GM23338 (cell line): ENCODE measurements at regions not wholly inside any gene's neighbourhood (a gene's known extent, or its start where the extent isn't known, plus 50 kb on each side); places are given as distances from the start of the nearest gene placed in this dataset.

Experiments used
- ATAC-seq: fragments of 200-7000 bp; cut with Tn5 transposase; 3 replicates; pipeline ENCODE4 v1.9.1; 2020
- DNase-seq: peaks from one replicate; pipeline ENCODE4 v3.0.0-alpha.2; 2015; ENCODE audit warnings: low spot score
- H2AFZ ChIP-seq: fragments of 200-600 bp; sonication (generic); 2 replicates; pipeline ENCODE4 v1.8.0; 2016; ENCODE audit warnings: antibody characterized with exemption, mild to moderate bottlenecking, moderate library complexity
- H3F3A ChIP-seq: fragments of 200-600 bp; sonication (generic); replicated peaks from 2 replicates; pipeline ENCODE4 v1.8.0; 2017; ENCODE audit warnings: antibody characterized with exemption, mixed run types, low read depth
- H3K27ac ChIP-seq: fragments of 200-600 bp; sonication (generic); 2 replicates; pipeline ENCODE4 v1.6.1; 2016; ENCODE audit warnings: low read depth
- H3K27me3 ChIP-seq: fragments of 200-600 bp; sonication (generic); 2 replicates; pipeline ENCODE4 v1.8.0; 2016; ENCODE audit warnings: mild to moderate bottlenecking, mixed run types, moderate library complexity; ENCODE audit not compliant: insufficient read depth
- H3K36me3 ChIP-seq: fragments of 200-600 bp; sonication (generic); 2 replicates; pipeline ENCODE4 v1.8.0; 2016; ENCODE audit warnings: mild to moderate bottlenecking; ENCODE audit not compliant: insufficient read depth
- H3K4me1 ChIP-seq: fragments of 200-600 bp; sonication (generic); 2 replicates; pipeline ENCODE4 v1.8.0; 2016; ENCODE audit warnings: mild to moderate bottlenecking, moderate library complexity; ENCODE audit not compliant: insufficient read depth
- H3K4me2 ChIP-seq: fragments of 200-600 bp; sonication (generic); 2 replicates; pipeline ENCODE4 v1.7.1; 2017; ENCODE audit warnings: mixed run types
- H3K4me3 ChIP-seq: fragments of 200-600 bp; sonication (generic); 2 replicates; pipeline ENCODE4 v1.6.1; 2016; ENCODE audit warnings: mixed run types
- H3K79me2 ChIP-seq: fragments of 200-600 bp; sonication (generic); replicated peaks from 2 replicates; pipeline ENCODE4 v1.8.0; 2017; ENCODE audit warnings: mild to moderate bottlenecking; ENCODE audit not compliant: insufficient read depth
- H3K9me2 ChIP-seq: fragments of 200-600 bp; sonication (generic); 2 replicates; pipeline ENCODE4 v1.8.0; 2017; ENCODE audit not compliant: insufficient read depth
- H4K20me1 ChIP-seq: fragments of 200-600 bp; sonication (generic); replicated peaks from 2 replicates; pipeline ENCODE4 v1.8.0; 2017; ENCODE audit warnings: mild to moderate bottlenecking; ENCODE audit not compliant: insufficient read depth
- H3K27ac Mint-ChIP-seq: 2 replicates; pipeline ENCODE4 v1.8.0; 2020; ENCODE audit warnings: inconsistent platforms, mild to moderate bottlenecking, moderate library complexity, mixed read lengths
- H3K27me3 Mint-ChIP-seq: 3 replicates; pipeline ENCODE4 v1.8.0; 2022; ENCODE audit warnings: low read depth, mild to moderate bottlenecking, moderate library complexity, mixed read lengths, inconsistent platforms; ENCODE audit not compliant: insufficient read depth, poor library complexity
- H3K36me3 Mint-ChIP-seq: 3 replicates; pipeline ENCODE4 v1.8.0; 2021; ENCODE audit warnings: low read depth, mild to moderate bottlenecking, inconsistent platforms, moderate library complexity, mixed read lengths
- H3K4me1 Mint-ChIP-seq: 3 replicates; pipeline ENCODE4 v1.8.0; 2020; ENCODE audit warnings: mild to moderate bottlenecking, inconsistent platforms, mixed read lengths
- H3K4me3 Mint-ChIP-seq: 3 replicates; pipeline ENCODE4 v1.8.0; 2021; ENCODE audit warnings: moderate library complexity, mild to moderate bottlenecking, inconsistent platforms, mixed read lengths
- H3K9me3 Mint-ChIP-seq: 3 replicates; pipeline ENCODE4 v1.8.0; 2020; ENCODE audit warnings: moderate library complexity, mild to moderate bottlenecking, inconsistent platforms, mixed read lengths
- CREB1 ChIP-seq: fragments of 250-450 bp; sonication (Bioruptor Pico); IDR thresholded peaks from 2 replicates; pipeline ENCODE4 v1.5.0; 2020; ENCODE audit warnings: low read depth, mild to moderate bottlenecking, moderate library complexity
- CTCF ChIP-seq, 2 experiments: fragments of 200-600 bp in 1 of 2; sonication (generic) in 1 of 2; conservative IDR thresholded peaks; 2 replicates each; pipeline versions ENCODE4 v1.5.1 to v1.6.1; 2016 to 2017; ENCODE audit warnings: antibody characterized with exemption in 2 of 2, low read depth in 2 of 2, mild to moderate bottlenecking in 2 of 2, moderate library complexity in 1 of 2
- EZH2 ChIP-seq: fragments of 200-600 bp; sonication (generic); IDR thresholded peaks from one replicate; pipeline ENCODE4 v1.8.0; 2017; ENCODE audit warnings: antibody characterized with exemption, mild to moderate bottlenecking, low read depth; ENCODE audit not compliant: unreplicated experiment
- EZH2phosphoT487 ChIP-seq: fragments of 200-600 bp; sonication (generic); IDR thresholded peaks from one replicate; pipeline ENCODE4 v1.8.1; 2018; ENCODE audit warnings: antibody characterized with exemption; ENCODE audit not compliant: unreplicated experiment
- JUNB ChIP-seq: IDR thresholded peaks from one replicate; pipeline ENCODE4 v1.6.1; 2016; ENCODE audit warnings: antibody characterized with exemption; ENCODE audit not compliant: unreplicated experiment
- NANOG ChIP-seq: IDR thresholded peaks from 2 replicates; pipeline ENCODE4 v1.6.1; 2016; ENCODE audit warnings: antibody characterized with exemption, borderline replicate concordance
- POLR2AphosphoS5 ChIP-seq: IDR thresholded peaks from 2 replicates; pipeline ENCODE4 v1.6.1; 2016; ENCODE audit warnings: antibody characterized with exemption, low read depth
- STAT1 ChIP-seq: IDR thresholded peaks from one replicate; pipeline ENCODE4 v1.6.1; 2016; ENCODE audit warnings: antibody characterized with exemption; ENCODE audit not compliant: unreplicated experiment
- ZNF331 ChIP-seq: fragments of 250-450 bp; sonication (Bioruptor Pico); IDR thresholded peaks from 2 replicates; pipeline ENCODE4 v1.5.0; 2020; ENCODE audit warnings: low read depth, mild to moderate bottlenecking, moderate library complexity
- TF ChIP-seq, protein P1 (sequence below): IDR thresholded peaks from one replicate; pipeline ENCODE4 v1.6.1; 2018; ENCODE audit warnings: antibody characterized with exemption; ENCODE audit not compliant: unreplicated experiment

DNA sequence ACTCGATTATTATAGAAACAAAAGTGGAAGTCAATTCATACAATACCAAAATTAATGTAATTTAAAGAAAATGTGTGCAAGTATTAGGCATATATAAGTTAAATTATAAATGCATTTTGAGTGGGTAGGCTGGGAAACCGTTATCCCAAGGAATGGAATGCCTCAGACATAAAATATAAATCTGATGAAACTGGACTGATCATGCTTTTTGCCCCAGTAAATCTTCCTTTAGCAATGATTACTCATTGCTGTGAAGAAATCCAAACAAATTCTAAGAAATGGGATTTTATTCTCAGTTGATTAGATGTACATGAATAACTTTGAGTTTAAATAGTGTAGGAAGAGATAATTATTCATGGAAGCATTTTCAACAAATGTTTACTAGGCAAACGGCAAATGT is 185.5 kb upstream of the KCNMB2 start:
- peaks cover 7% of the 10 kb centered on the region; the same call in 1 of the 2 replicates for H3K4me1 ChIP-seq
- no peak for TF ChIP-seq ZNF331 (CRISPR knock-in tag)
- TF ChIP-seq, protein P1, sequence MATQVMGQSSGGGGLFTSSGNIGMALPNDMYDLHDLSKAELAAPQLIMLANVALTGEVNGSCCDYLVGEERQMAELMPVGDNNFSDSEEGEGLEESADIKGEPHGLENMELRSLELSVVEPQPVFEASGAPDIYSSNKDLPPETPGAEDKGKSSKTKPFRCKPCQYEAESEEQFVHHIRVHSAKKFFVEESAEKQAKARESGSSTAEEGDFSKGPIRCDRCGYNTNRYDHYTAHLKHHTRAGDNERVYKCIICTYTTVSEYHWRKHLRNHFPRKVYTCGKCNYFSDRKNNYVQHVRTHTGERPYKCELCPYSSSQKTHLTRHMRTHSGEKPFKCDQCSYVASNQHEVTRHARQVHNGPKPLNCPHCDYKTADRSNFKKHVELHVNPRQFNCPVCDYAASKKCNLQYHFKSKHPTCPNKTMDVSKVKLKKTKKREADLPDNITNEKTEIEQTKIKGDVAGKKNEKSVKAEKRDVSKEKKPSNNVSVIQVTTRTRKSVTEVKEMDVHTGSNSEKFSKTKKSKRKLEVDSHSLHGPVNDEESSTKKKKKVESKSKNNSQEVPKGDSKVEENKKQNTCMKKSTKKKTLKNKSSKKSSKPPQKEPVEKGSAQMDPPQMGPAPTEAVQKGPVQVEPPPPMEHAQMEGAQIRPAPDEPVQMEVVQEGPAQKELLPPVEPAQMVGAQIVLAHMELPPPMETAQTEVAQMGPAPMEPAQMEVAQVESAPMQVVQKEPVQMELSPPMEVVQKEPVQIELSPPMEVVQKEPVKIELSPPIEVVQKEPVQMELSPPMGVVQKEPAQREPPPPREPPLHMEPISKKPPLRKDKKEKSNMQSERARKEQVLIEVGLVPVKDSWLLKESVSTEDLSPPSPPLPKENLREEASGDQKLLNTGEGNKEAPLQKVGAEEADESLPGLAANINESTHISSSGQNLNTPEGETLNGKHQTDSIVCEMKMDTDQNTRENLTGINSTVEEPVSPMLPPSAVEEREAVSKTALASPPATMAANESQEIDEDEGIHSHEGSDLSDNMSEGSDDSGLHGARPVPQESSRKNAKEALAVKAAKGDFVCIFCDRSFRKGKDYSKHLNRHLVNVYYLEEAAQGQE, result no peak
- no peak for TF ChIP-seq JUNB
- TF ChIP-seq CREB1, result no peak
- TF ChIP-seq NANOG, result no peak
- TF ChIP-seq EZH2, result no peak
- no peak for TF ChIP-seq CTCF (conservative IDR thresholded peaks at IDR 0.05; ENCODE audit: low read depth in 2 of 2)
- TF ChIP-seq STAT1, result no peak
- no peaks in the 10 kb centered on the region for H3K79me2 ChIP-seq
- H3K4me2 ChIP-seq, result no peak overlapping the region
- ATAC-seq, result no peak
- H3K4me3 ChIP-seq, result no peak overlapping the region
- H2AFZ ChIP-seq, result no peak overlapping the region
- Mint-ChIP-seq H3K27ac (no peak overlapping the region; the same call in 1 of the 2 replicates), H3K4me3 (no peak overlapping the region), H3K9me3 (peaks cover 7% of the 10 kb centered on the region; the same call in 2 of the 3 replicates), H3K27me3 (no peaks in the 10 kb centered on the region), H3K36me3 (peaks cover 4% of the 10 kb centered on the region; the same call in 1 of the 3 replicates), H3K4me1 (peaks cover 13% of the 10 kb centered on the region; the same call in 2 of the 3 replicates)
- no peaks in the 10 kb centered on the region for H4K20me1 ChIP-seq
- H3K36me3 ChIP-seq, result no peaks in the 10 kb centered on the region
- no peaks in the 10 kb centered on the region for H3F3A ChIP-seq
- no peak overlapping the region for H3K27ac ChIP-seq
- no peaks in the 10 kb centered on the region for H3K27me3 ChIP-seq
- H3K9me2 ChIP-seq, result no peaks in the 10 kb centered on the region; the same call in 1 of the 2 replicates
- DNase-seq, result no peak

DNA sequence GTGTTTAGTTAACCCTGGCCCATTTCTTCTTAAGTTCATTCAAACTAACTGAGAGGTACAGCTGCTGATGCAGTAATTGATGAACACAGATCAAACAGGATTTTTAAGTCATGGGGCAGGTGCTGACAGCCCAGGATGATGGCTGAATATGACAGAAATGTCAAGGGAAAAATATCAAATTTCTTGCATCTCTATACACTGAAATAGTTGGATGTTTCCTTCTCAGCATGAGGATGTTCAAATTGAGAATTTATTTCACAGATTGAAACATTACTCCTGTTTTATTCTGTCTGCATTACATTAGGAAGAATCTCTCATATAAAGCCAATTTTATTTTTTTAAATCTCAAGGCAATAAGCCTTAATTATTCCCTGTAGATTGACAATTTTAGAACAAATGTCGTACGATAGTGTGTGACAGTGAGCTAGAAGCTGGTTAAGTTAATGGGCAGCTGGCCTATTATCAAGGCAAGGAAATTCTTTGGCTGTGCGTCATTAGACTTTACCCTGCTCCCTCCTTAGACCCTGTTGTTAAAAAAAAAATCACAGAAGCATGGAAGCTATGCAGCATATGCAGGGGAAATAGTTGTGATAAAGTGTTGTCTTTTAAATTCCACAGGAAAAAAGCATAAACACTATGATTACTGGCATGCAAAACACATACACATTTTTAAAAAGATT is 183.8 kb upstream of the KCNMB2 start:
- peaks cover 7% of the 10 kb centered on the region; the same call in 1 of the 2 replicates for H3K4me1 ChIP-seq
- no peak overlapping the region for H3K27ac ChIP-seq
- peak; percentile 63 for ATAC-seq
- no peaks in the 10 kb centered on the region for H4K20me1 ChIP-seq
- DNase-seq, result peak; percentile 44
- H3K27me3 ChIP-seq, result no peaks in the 10 kb centered on the region
- Mint-ChIP-seq H3K36me3 (peaks cover 4% of the 10 kb centered on the region; the same call in 1 of the 3 replicates), H3K9me3 (peaks cover 7% of the 10 kb centered on the region; the same call in 2 of the 3 replicates), H3K27ac (peak overlapping the region; percentile 65; the same call in 1 of the 2 replicates), H3K27me3 (no peaks in the 10 kb centered on the region), H3K4me3 (no peak overlapping the region), H3K4me1 (peaks cover 13% of the 10 kb centered on the region; the same call in 2 of the 3 replicates)
- H3K4me3 ChIP-seq, result no peak overlapping the region
- H3F3A ChIP-seq, result no peaks in the 10 kb centered on the region
- H3K4me2 ChIP-seq, result 0 out of 2 replicates have a peak overlapping the region, but pooled peaks have one; percentile 7
- no peaks in the 10 kb centered on the region for H3K79me2 ChIP-seq
- H2AFZ ChIP-seq, result no peak overlapping the region
- H3K36me3 ChIP-seq, result no peaks in the 10 kb centered on the region
- no peaks in the 10 kb centered on the region; the same call in 1 of the 2 replicates for H3K9me2 ChIP-seq
- TF ChIP-seq ZNF331 (CRISPR knock-in tag) (no peak), CTCF (conservative IDR thresholded peaks at IDR 0.05; ENCODE audit: low read depth in 2 of 2) (no peak), POLR2AphosphoS5 (no peak), CREB1 (no peak), EZH2phosphoT487 (no peak)
